ENCODE measurements at regions not wholly inside any gene's neighbourhood (a gene's known extent, or its start where the extent isn't known, plus 50 kb on each side); places are given as distances from the start of the nearest gene placed in this dataset.

DNA sequence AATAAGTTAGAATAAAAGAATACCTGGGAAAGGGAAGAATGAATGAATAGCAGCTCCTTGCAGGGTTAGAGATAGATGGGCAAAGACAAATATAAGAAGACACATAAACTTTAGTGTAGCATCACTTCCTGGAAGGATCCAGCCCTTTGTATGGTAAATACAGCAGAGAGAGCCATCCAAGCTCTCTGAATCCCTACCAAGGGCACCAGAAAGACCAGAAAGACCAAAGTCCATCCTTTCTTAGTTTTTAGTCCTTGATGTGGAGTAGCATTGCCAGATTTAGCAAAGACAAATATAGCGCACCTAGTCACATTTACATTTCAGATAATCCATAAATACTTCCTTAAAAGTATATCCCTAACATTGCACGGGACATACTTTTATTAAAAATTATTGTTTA, 56.1 kb upstream of the C9orf72 start (continued):
- TF ChIP-seq ZBTB49 (CRISPR knock-in tag; IDR thresholded peaks at IDR 0.05; ENCODE audit: borderline replicate concordance) (no peak), ZMYM4 (CRISPR knock-in tag; IDR thresholded peaks at IDR 0.05) (no peak), ZNF550 (CRISPR knock-in tag; IDR thresholded peaks at IDR 0.05; ENCODE audit: borderline replicate concordance) (no peak), TARDBP (CRISPR knock-in tag; IDR thresholded peaks at IDR 0.05) (no peak)

- intact Hi-C loops (cut with micrococcal nuclease; ENCODE audit: unreplicated experiment): no loop called here
- CTCF ChIA-PET (ENCODE audit: low intra/inter-chr PET ratio, low total read pairs): no interaction called here
- in situ Hi-C loops (cut with HindIII; ENCODE audit: extremely low pct_ligation_motif_present, low pct_unique_long_range_greater_than_20kb): no loop called here
- TF ChIP-seq RNF2 (conservative IDR thresholded peaks at IDR 0.05; ENCODE audit: low read depth): no peak
- no peak for TF ChIP-seq SMARCE1 (IDR thresholded peaks at IDR 0.05; ENCODE audit: borderline replicate concordance)
- TF ChIP-seq, protein P1, sequence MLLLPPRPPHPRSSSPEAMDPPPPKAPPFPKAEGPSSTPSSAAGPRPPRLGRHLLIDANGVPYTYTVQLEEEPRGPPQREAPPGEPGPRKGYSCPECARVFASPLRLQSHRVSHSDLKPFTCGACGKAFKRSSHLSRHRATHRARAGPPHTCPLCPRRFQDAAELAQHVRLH (CRISPR knock-in tag; IDR thresholded peaks at IDR 0.05; ENCODE audit: borderline replicate concordance, low read depth): no peak
- TF ChIP-seq NR2F2 (IDR thresholded peaks at IDR 0.05; ENCODE audit: borderline replicate concordance, low read depth): no peak
- no peak for TF ChIP-seq ZNF414 (CRISPR knock-in tag; IDR thresholded peaks at IDR 0.05)
- no peak for TF ChIP-seq THAP8 (CRISPR knock-in tag; IDR thresholded peaks at IDR 0.05; ENCODE audit: borderline replicate concordance)
- no peak for TF ChIP-seq ZNF598 (CRISPR knock-in tag; IDR thresholded peaks at IDR 0.05; ENCODE audit: borderline replicate concordance)
- no peak for TF ChIP-seq ZSCAN21 (CRISPR knock-in tag; IDR thresholded peaks at IDR 0.05; ENCODE audit: borderline replicate concordance)
- TF ChIP-seq ZSCAN12 (CRISPR knock-in tag; IDR thresholded peaks at IDR 0.05): no peak
- TF ChIP-seq SALL1 (CRISPR knock-in tag; IDR thresholded peaks at IDR 0.05): no peak
- no peak for TF ChIP-seq THYN1 (CRISPR knock-in tag; IDR thresholded peaks at IDR 0.05; ENCODE audit: borderline replicate concordance, low read depth)
- no peak for TF ChIP-seq ZFP36L2 (CRISPR knock-in tag; IDR thresholded peaks at IDR 0.05)
- no peak for TF ChIP-seq ZNF652 (CRISPR knock-in tag; IDR thresholded peaks at IDR 0.05; ENCODE audit: borderline replicate concordance, low read depth)
- TF ChIP-seq ZNF749 (CRISPR knock-in tag; IDR thresholded peaks at IDR 0.05; ENCODE audit: borderline replicate concordance): no peak
- no peak for TF ChIP-seq HNF4G (IDR thresholded peaks at IDR 0.05; ENCODE audit: borderline replicate concordance, low read depth, low read length)
- TF ChIP-seq HNF4G (CRISPR knock-in tag; IDR thresholded peaks at IDR 0.05; ENCODE audit: borderline replicate concordance, low read depth): no peak
- no peak for TF ChIP-seq ATF2 (CRISPR knock-in tag; IDR thresholded peaks at IDR 0.05)
These were observed 59.0 kb upstream of the C9orf72 start for GRCh38 chr9:27632254-27632653.

More at GRCh38 chr9:27632254-27632653, 59.0 kb upstream of the C9orf72 start:
- H2AFZ ChIP-seq (ENCODE audit: low read length): no peak overlapping the region
- H4K20me1 ChIP-seq (ENCODE audit: insufficient read depth, low read length): no peaks in the 10 kb centered on the region
- no peaks in the 10 kb centered on the region for H3K4me1 ChIP-seq (ENCODE audit: insufficient read depth, low read length)
- 32% methylated on average over 6 of the region's 6 CpGs for WGBS (ENCODE audit: low lambda C conversion rate)
- FAIRE-seq (no peak), DNase-seq (ENCODE audit: low spot score) (no peak), ATAC-seq (no peak)
- H3K36me3 ChIP-seq (replicated peaks in 1 of 2; ENCODE audit: control insufficient read depth in 1 of 2, insufficient read depth in 2 of 2, low read length in 2 of 2): no peaks in the 10 kb centered on the region
- POLR2A ChIA-PET: no interaction called here
- H3K4me2 ChIP-seq (ENCODE audit: low read depth, low read length): no peak overlapping the region
- no TSS peak for BruUV-seq (replicated peaks)
- H3K27me3 ChIP-seq (ENCODE audit: control insufficient read depth in 1 of 2, insufficient read depth in 2 of 2, low read length in 2 of 2): no peaks in the 10 kb centered on the region
- H3K79me2 ChIP-seq (ENCODE audit: insufficient read depth, low read length): no peaks in the 10 kb centered on the region
- H3K27ac ChIP-seq (ENCODE audit: extremely low read length, insufficient read depth, low read length): no peak overlapping the region
- no peak overlapping the region for H3K9ac ChIP-seq (ENCODE audit: insufficient read depth, low read depth, low read length)
- H3K9me3 ChIP-seq (ENCODE audit: low read length): no peaks in the 10 kb centered on the region
- H3K4me3 ChIP-seq (replicated peaks in 1 of 3; ENCODE audit: insufficient read depth in 1 of 3, low read depth in 2 of 3, low read length in 3 of 3): no peak overlapping the region
